Naive thymus-derived CD4-positive, alpha-beta T cell (primary cell): ENCODE measurements at regions not wholly inside any gene's neighbourhood (a gene's known extent, or its start where the extent isn't known, plus 50 kb on each side); places are given as distances from the start of the nearest gene placed in this dataset.
A peak's percentile ranks its signal among the peaks of the same experiment; 100 is the strongest.

Source experiments
- ATAC-seq: fragments of 150-1000 bp; cut with Tn5 transposase; 2 replicates; pipeline ENCODE4 v1.10.0; 2021; ENCODE audit warnings: mild to moderate bottlenecking, moderate library complexity
- CTCF ChIA-PET: fragments of 350-600 bp; sonication (Branson Sonifier 250); formaldehyde crosslinking; loops from one replicate; lab custom pipeline; 2021; ENCODE audit warnings: antibody characterized with exemption; lab: Charles Lee
- POLR2A ChIA-PET: fragments of 350-600 bp; sonication (Branson Sonifier 250); formaldehyde crosslinking; loops from one replicate; lab custom pipeline; 2021; ENCODE audit warnings: antibody characterized with exemption, inconsistent platforms; lab: Charles Lee
- DNase-seq, 9 donors: peaks; one replicate each; pipeline versions ENCODE4 v3.0.0 to v3.0.0-alpha.2; 2020 to 2022; ENCODE audit warnings: mixed read lengths in 1 of 9
- H3K27ac ChIP-seq: one replicate; pipeline ENCODE4 v1.7.0; 2013; ENCODE audit warnings: mild to moderate bottlenecking, low read depth, low read length, moderate library complexity
- H3K27me3 ChIP-seq, 2 donors: one replicate each; pipeline ENCODE4 v1.7.0; 2013; ENCODE audit warnings: low read length in 2 of 2, mild to moderate bottlenecking in 2 of 2, moderate library complexity in 2 of 2; ENCODE audit not compliant: control insufficient read depth in 2 of 2, insufficient read depth in 2 of 2
- H3K36me3 ChIP-seq, 3 experiments: 1 replicate in 2 of 3; 2 replicates in 1 of 3; pipeline ENCODE4 v1.7.0; 2013; ENCODE audit warnings: low read length in 3 of 3, mild to moderate bottlenecking in 3 of 3, moderate library complexity in 1 of 3; ENCODE audit not compliant: insufficient read depth in 3 of 3, control insufficient read depth in 2 of 3
- H3K4me1 ChIP-seq, 2 donors: one replicate each; pipeline ENCODE4 v1.7.0; 2013; ENCODE audit warnings: low read length in 2 of 2, mild to moderate bottlenecking in 2 of 2, moderate library complexity in 1 of 2; ENCODE audit not compliant: control insufficient read depth in 2 of 2, insufficient read depth in 2 of 2
- H3K4me3 ChIP-seq: 2 replicates; pipeline ENCODE4 v1.7.0; 2013; ENCODE audit warnings: mild to moderate bottlenecking, low read length
- H3K9me3 ChIP-seq, 3 experiments: 1 replicate in 2 of 3; 2 replicates in 1 of 3; pipeline ENCODE4 v1.7.0; 2013; ENCODE audit warnings: low read length in 3 of 3; ENCODE audit not compliant: control insufficient read depth in 2 of 3
- H3K27ac Mint-ChIP-seq, 9 donors: one replicate each; pipeline ENCODE4 v1.8.0; 2020 to 2022; ENCODE audit warnings: mixed read lengths in 9 of 9, mild to moderate bottlenecking in 8 of 9, moderate library complexity in 5 of 9, inconsistent platforms in 2 of 9
- H3K27me3 Mint-ChIP-seq, 5 donors: one replicate each; pipeline ENCODE4 v1.8.0; 2021 to 2022; ENCODE audit warnings: mixed read lengths in 5 of 5, mild to moderate bottlenecking in 1 of 5
- H3K36me3 Mint-ChIP-seq, 5 donors: one replicate each; pipeline ENCODE4 v1.8.0; 2020 to 2022; ENCODE audit warnings: mixed read lengths in 5 of 5, mild to moderate bottlenecking in 3 of 5, inconsistent platforms in 1 of 5
- H3K4me1 Mint-ChIP-seq, 7 donors: one replicate each; pipeline ENCODE4 v1.8.0; 2020 to 2022; ENCODE audit warnings: mixed read lengths in 7 of 7, mild to moderate bottlenecking in 3 of 7, inconsistent platforms in 1 of 7
- H3K4me3 Mint-ChIP-seq, 10 donors: one replicate each; pipeline ENCODE4 v1.8.0; 2020 to 2022; ENCODE audit warnings: mild to moderate bottlenecking in 10 of 10, mixed read lengths in 10 of 10, moderate library complexity in 6 of 10, inconsistent platforms in 2 of 10
- H3K9me3 Mint-ChIP-seq, 11 donors: one replicate each; pipeline ENCODE4 v1.8.0; 2020 to 2022; ENCODE audit warnings: mixed read lengths in 11 of 11, mild to moderate bottlenecking in 4 of 11, inconsistent platforms in 1 of 11, moderate library complexity in 1 of 11
- intact Hi-C, 2 donors: fragments of 100-400 bp; cut with micrococcal nuclease; formaldehyde crosslinking; loops; one replicate each; pipeline ENCODE4 v1.15.1; 2023

- intact Hi-C loops = no loop called here
- ChIA-PET POLR2A (no interaction called here), CTCF (no interaction called here)
- H3K27ac Mint-ChIP-seq = no peak overlapping the region
- Histone ChIP-seq H3K27ac (no peak overlapping the region), H3K4me1 (no peaks in the 10 kb centered on the region), H3K4me3 (no peak overlapping the region), H3K27me3 (no peaks in the 10 kb centered on the region), H3K36me3 (no peaks in the 10 kb centered on the region), H3K9me3 (peaks cover 0 to 8% (median 0%) of the 10 kb centered on the region in 3 experiments)
- no peaks in the 10 kb centered on the region for H3K4me1 Mint-ChIP-seq
- H3K9me3 Mint-ChIP-seq = peaks cover 0 to 27% (median 3%) of the 10 kb centered on the region in 11 donors
- DNase-seq (no peak), ATAC-seq (no peak)
- no peak overlapping the region for H3K4me3 Mint-ChIP-seq
- H3K36me3 Mint-ChIP-seq = no peaks in the 10 kb centered on the region
- peaks cover 0 to 8% (median 0%) of the 10 kb centered on the region in 5 donors for H3K27me3 Mint-ChIP-seq
Measured at GRCh38 chr16:87008664-87009063, 308.5 kb downstream of the C16orf95 start.

- Histone ChIP-seq H3K4me3 (no peak overlapping the region), H3K27ac (no peak overlapping the region), H3K27me3 (no peaks in the 10 kb centered on the region), H3K9me3 (peaks cover 0 to 8% (median 0%) of the 10 kb centered on the region in 3 experiments), H3K4me1 (no peaks in the 10 kb centered on the region), H3K36me3 (no peaks in the 10 kb centered on the region)
- intact Hi-C loops = no loop called here
- Mint-ChIP-seq H3K4me3 (no peak overlapping the region), H3K9me3 (peaks cover 0 to 12% (median 0%) of the 10 kb centered on the region in 11 donors), H3K27me3 (peaks cover 11 to 23% (median 19%) of the 10 kb centered on the region in 5 donors), H3K36me3 (no peaks in the 10 kb centered on the region), H3K4me1 (peaks cover 0 to 4% (median 0%) of the 10 kb centered on the region in 7 donors), H3K27ac (no peak overlapping the region)
- DNase-seq (no peak), ATAC-seq (no peak)
- CTCF ChIA-PET = no interaction called here
- POLR2A ChIA-PET = no interaction called here
Measured at GRCh38 chr16:87012954-87013938, 303.9 kb downstream of the C16orf95 start.

GRCh38 chr16:87014112-87014511 is 303.1 kb downstream of the C16orf95 start:
- H3K4me1 Mint-ChIP-seq = peaks cover 0 to 4% (median 0%) of the 10 kb centered on the region in 7 donors

GRCh38 chr16:87015021-87015420 is 302.2 kb downstream of the C16orf95 start:
- Histone ChIP-seq H3K4me3 (no peak overlapping the region), H3K27ac (no peak overlapping the region), H3K27me3 (no peaks in the 10 kb centered on the region), H3K4me1 (no peaks in the 10 kb centered on the region), H3K36me3 (no peaks in the 10 kb centered on the region), H3K9me3 (no peaks in the 10 kb centered on the region)
- no peak overlapping the region for H3K27ac Mint-ChIP-seq
- ChIA-PET POLR2A (no interaction called here), CTCF (no interaction called here)
- DNase-seq (no peak), ATAC-seq (peak; percentile 37)
- H3K9me3 Mint-ChIP-seq = peaks cover 0 to 4% (median 0%) of the 10 kb centered on the region in 11 donors
- no peaks in the 10 kb centered on the region for H3K36me3 Mint-ChIP-seq
- intact Hi-C loops = no loop called here
- H3K4me3 Mint-ChIP-seq = no peak overlapping the region
- H3K4me1 Mint-ChIP-seq = peaks cover 0 to 4% (median 0%) of the 10 kb centered on the region in 7 donors
- peaks cover 11 to 28% (median 27%) of the 10 kb centered on the region in 5 donors for H3K27me3 Mint-ChIP-seq

More at GRCh38 chr16:87014112-87014511, 303.1 kb downstream of the C16orf95 start:
- POLR2A ChIA-PET = no interaction called here
- Histone ChIP-seq H3K36me3 (no peaks in the 10 kb centered on the region), H3K9me3 (no peaks in the 10 kb centered on the region), H3K27me3 (no peaks in the 10 kb centered on the region), H3K4me3 (no peak overlapping the region), H3K4me1 (no peaks in the 10 kb centered on the region), H3K27ac (no peak overlapping the region)
- Mint-ChIP-seq H3K27me3 (peaks cover 11 to 28% (median 23%) of the 10 kb centered on the region in 5 donors), H3K9me3 (peaks cover 0 to 4% (median 0%) of the 10 kb centered on the region in 11 donors), H3K4me3 (no peak overlapping the region), H3K27ac (no peak overlapping the region), H3K36me3 (no peaks in the 10 kb centered on the region)
- no peak for ATAC-seq
- intact Hi-C loops = no loop called here
- no peak for DNase-seq
- CTCF ChIA-PET = no interaction called here

GRCh38 chr16:87016046-87017035 is 300.9 kb downstream of the C16orf95 start:
- H3K36me3 ChIP-seq = no peaks in the 10 kb centered on the region
- H3K9me3 Mint-ChIP-seq = peaks cover 0 to 4% (median 0%) of the 10 kb centered on the region in 11 donors
- no peak overlapping the region for H3K27ac ChIP-seq
- no peaks in the 10 kb centered on the region for H3K4me1 ChIP-seq
- H3K4me3 ChIP-seq = no peak overlapping the region
- H3K27me3 ChIP-seq = no peaks in the 10 kb centered on the region
- H3K27ac Mint-ChIP-seq = peak overlapping the region in 1 of 9 donors; percentile 2
- peaks cover 0 to 4% (median 0%) of the 10 kb centered on the region in 7 donors for H3K4me1 Mint-ChIP-seq
- POLR2A ChIA-PET = no interaction called here
- ATAC-seq (no peak), DNase-seq (no peak)
- no peaks in the 10 kb centered on the region for H3K36me3 Mint-ChIP-seq
- intact Hi-C loops = no loop called here
- H3K4me3 Mint-ChIP-seq = no peak overlapping the region
- H3K27me3 Mint-ChIP-seq = peaks cover 11 to 38% (median 32%) of the 10 kb centered on the region in 5 donors
- CTCF ChIA-PET = no interaction called here
- H3K9me3 ChIP-seq = no peaks in the 10 kb centered on the region

- CTCF ChIA-PET = no interaction called here
- Mint-ChIP-seq H3K4me1 (peaks cover 0 to 4% (median 0%) of the 10 kb centered on the region in 7 donors), H3K27me3 (peaks cover 11 to 43% (median 32%) of the 10 kb centered on the region in 5 donors), H3K9me3 (peaks cover 0 to 4% (median 0%) of the 10 kb centered on the region in 11 donors), H3K27ac (no peak overlapping the region), H3K4me3 (no peak overlapping the region), H3K36me3 (no peaks in the 10 kb centered on the region)
- intact Hi-C loops = no loop called here
- POLR2A ChIA-PET = no interaction called here
- Histone ChIP-seq H3K4me3 (no peak overlapping the region), H3K4me1 (no peaks in the 10 kb centered on the region), H3K27me3 (no peaks in the 10 kb centered on the region), H3K36me3 (no peaks in the 10 kb centered on the region), H3K9me3 (no peaks in the 10 kb centered on the region), H3K27ac (no peak overlapping the region)
- DNase-seq (no peak), ATAC-seq (peak; percentile 20)
Measured at GRCh38 chr16:87017371-87018012, 299.7 kb downstream of the C16orf95 start.
